ENCODE measurements at regions not wholly inside any gene's neighbourhood (a gene's known extent, or its start where the extent isn't known, plus 50 kb on each side); places are given as distances from the start of the nearest gene placed in this dataset.

GRCh38 chr3:25084016-25084415, 344.0 kb upstream of the RARB start:
- Histone ChIP-seq H3K36me3 (ENCODE audit: insufficient read depth, low read length) (no peaks in the 10 kb centered on the region), H3K79me2 (ENCODE audit: insufficient read depth, low read depth, low read length) (no peaks in the 10 kb centered on the region), H3K4me1 (ENCODE audit: insufficient read depth, low read length, poor library complexity, severe bottlenecking) (no peaks in the 10 kb centered on the region), H2AFZ (ENCODE audit: low read length) (no peak overlapping the region), H3K9me2 (ENCODE audit: insufficient read depth, low read length) (no peaks in the 10 kb centered on the region), H3K4me2 (ENCODE audit: low read length) (no peak overlapping the region), H3K4me3 (ENCODE audit: low read depth, low read length, poor library complexity, severe bottlenecking) (no peak overlapping the region), H3K9me3 (ENCODE audit: low read length) (no peaks in the 10 kb centered on the region), H4K20me1 (ENCODE audit: insufficient read depth, low read length) (no peaks in the 10 kb centered on the region), H3K27ac (ENCODE audit: low read depth, low read length, poor library complexity, severe bottlenecking) (no peak overlapping the region)
- no peak for DNase-seq (ENCODE audit: low spot score)
- ChIA-PET POLR2A (interaction anchor here (0.6 kb wide), 1 partner anchor 803 kb away, joined by 3 read pairs; no protein-coding TSS in a partner anchor), CTCF (ENCODE audit: unreplicated experiment) (no interaction called here)
- intact Hi-C loops (cut with micrococcal nuclease; ENCODE audit: unreplicated experiment), result no loop called here
- no TSS peak for BruUV-seq (replicated peaks)
- TF ChIP-seq CTCF (conservative IDR thresholded peaks at IDR 0.05; ENCODE audit: low read length) (no peak), EZH2phosphoT487 (IDR thresholded peaks at IDR 0.05; ENCODE audit: borderline replicate concordance, low read depth, low read length) (no peak)

- no peak overlapping the region for H3K4me2 ChIP-seq (ENCODE audit: low read length)
- no TSS peak for BruUV-seq (replicated peaks)
- H3K9me3 ChIP-seq (ENCODE audit: low read length), result no peaks in the 10 kb centered on the region
- no peak for DNase-seq (ENCODE audit: low spot score)
- H3K79me2 ChIP-seq (ENCODE audit: insufficient read depth, low read depth, low read length), result no peaks in the 10 kb centered on the region
- H3K9me2 ChIP-seq (ENCODE audit: insufficient read depth, low read length), result no peaks in the 10 kb centered on the region
- no peak overlapping the region for H2AFZ ChIP-seq (ENCODE audit: low read length)
- no peaks in the 10 kb centered on the region for H3K4me1 ChIP-seq (ENCODE audit: insufficient read depth, low read length, poor library complexity, severe bottlenecking)
- CTCF ChIA-PET (ENCODE audit: unreplicated experiment), result no interaction called here
- H3K27ac ChIP-seq (ENCODE audit: low read depth, low read length, poor library complexity, severe bottlenecking), result no peak overlapping the region
- TF ChIP-seq EZH2phosphoT487 (IDR thresholded peaks at IDR 0.05; ENCODE audit: borderline replicate concordance, low read depth, low read length) (no peak), CTCF (conservative IDR thresholded peaks at IDR 0.05; ENCODE audit: low read length) (no peak)
- no peak overlapping the region for H3K4me3 ChIP-seq (ENCODE audit: low read depth, low read length, poor library complexity, severe bottlenecking)
- no peaks in the 10 kb centered on the region for H4K20me1 ChIP-seq (ENCODE audit: insufficient read depth, low read length)
- POLR2A ChIA-PET, result no interaction called here
- H3K36me3 ChIP-seq (ENCODE audit: insufficient read depth, low read length), result no peaks in the 10 kb centered on the region
- intact Hi-C loops (cut with micrococcal nuclease; ENCODE audit: unreplicated experiment), result no loop called here
Observed at GRCh38 chr3:25086721-25087120, 341.3 kb upstream of the RARB start.

- ChIA-PET POLR2A (interaction anchor here (1.1 to 1.3 kb wide), 2 partner anchors 10 to 17 kb away, joined by 3 to 7 read pairs; no protein-coding TSS in a partner anchor), CTCF (ENCODE audit: unreplicated experiment) (no interaction called here)
- Histone ChIP-seq H3K27ac (ENCODE audit: low read depth, low read length, poor library complexity, severe bottlenecking) (no peak overlapping the region), H3K9me3 (ENCODE audit: low read length) (no peaks in the 10 kb centered on the region), H3K4me2 (ENCODE audit: low read length) (no peak overlapping the region), H3K9me2 (ENCODE audit: insufficient read depth, low read length) (no peaks in the 10 kb centered on the region), H2AFZ (ENCODE audit: low read length) (no peak overlapping the region), H3K79me2 (ENCODE audit: insufficient read depth, low read depth, low read length) (no peaks in the 10 kb centered on the region), H3K4me3 (ENCODE audit: low read depth, low read length, poor library complexity, severe bottlenecking) (no peak overlapping the region), H3K4me1 (ENCODE audit: insufficient read depth, low read length, poor library complexity, severe bottlenecking) (no peaks in the 10 kb centered on the region), H4K20me1 (ENCODE audit: insufficient read depth, low read length) (no peaks in the 10 kb centered on the region), H3K36me3 (ENCODE audit: insufficient read depth, low read length) (no peaks in the 10 kb centered on the region)
- TF ChIP-seq EZH2phosphoT487 (IDR thresholded peaks at IDR 0.05; ENCODE audit: borderline replicate concordance, low read depth, low read length) (no peak), CTCF (conservative IDR thresholded peaks at IDR 0.05; ENCODE audit: low read length) (no peak)
- intact Hi-C loops (cut with micrococcal nuclease; ENCODE audit: unreplicated experiment), result no loop called here
- no TSS peak for BruUV-seq (replicated peaks)
- no peak for DNase-seq (ENCODE audit: low spot score)
Observed at GRCh38 chr3:25088284-25088683, 339.8 kb upstream of the RARB start.

Measured in OCI-LY7 (cell line).